COLO668 (cell line): ENCODE measurements at regions not wholly inside any gene's neighbourhood (a gene's known extent, or its start where the extent isn't known, plus 50 kb on each side); places are given as distances from the start of the nearest gene placed in this dataset.

ENCODE experiments used
- DNase-seq: peaks from one replicate; lab custom pipeline; 2025; ENCODE audit not compliant: unreplicated experiment; lab: John Stamatoyannopoulos, UW

DNA sequence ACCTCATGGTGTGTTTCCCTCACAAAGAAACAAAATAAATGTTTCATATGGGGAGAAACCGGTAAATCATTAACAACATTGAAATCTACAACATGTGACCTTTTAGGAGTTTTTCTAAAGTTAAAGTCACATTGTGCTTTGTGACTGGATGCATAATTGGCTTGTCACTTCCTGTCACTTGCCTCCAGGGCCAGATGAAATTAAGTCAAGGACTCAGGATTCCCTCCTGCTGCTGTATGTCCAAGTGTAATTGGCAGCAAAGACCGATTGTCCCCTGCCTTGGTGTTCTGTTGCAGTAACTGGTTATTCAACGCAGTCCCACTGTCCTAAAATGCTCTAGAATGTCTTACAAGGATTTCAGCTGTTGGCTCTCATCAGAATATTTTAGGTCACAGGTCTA, 448.2 kb downstream of the LIG4 start:
- peak; percentile 37 for DNase-seq

DNA sequence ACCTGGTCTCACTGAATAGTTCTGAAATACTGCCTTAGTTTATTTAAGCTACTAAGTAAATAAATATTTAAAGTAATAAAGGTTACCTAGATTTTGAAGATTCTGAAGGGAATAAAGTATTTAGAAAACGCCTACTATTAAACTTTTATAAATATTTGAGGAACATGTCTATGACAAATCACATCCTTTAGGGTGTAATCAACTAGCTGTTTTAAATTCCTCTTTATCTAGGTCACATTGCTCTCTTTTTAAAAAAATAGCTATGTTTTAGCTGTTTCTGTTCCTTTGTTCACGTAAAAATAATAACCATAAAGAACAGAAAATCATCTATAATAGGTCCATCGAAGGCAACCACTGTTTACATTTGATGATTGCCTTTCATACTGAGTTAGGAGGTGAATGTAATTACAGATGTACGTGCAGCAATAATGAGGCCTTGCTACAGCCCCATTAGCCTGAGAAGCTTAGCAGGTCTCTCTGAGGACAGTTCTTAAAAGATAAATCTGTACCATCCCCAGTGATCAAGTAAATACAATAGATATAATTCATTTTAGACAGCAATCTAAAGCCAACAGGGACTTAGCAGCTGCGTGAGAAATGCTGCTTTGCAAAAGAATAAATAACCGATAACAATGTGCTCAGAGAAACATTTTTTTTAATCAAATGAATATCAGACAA, 449.5 kb downstream of the LIG4 start:
- DNase-seq = no peak

GRCh38 chr13:107764046-107764445, 451.3 kb downstream of the LIG4 start:
- no peak for DNase-seq

DNA sequence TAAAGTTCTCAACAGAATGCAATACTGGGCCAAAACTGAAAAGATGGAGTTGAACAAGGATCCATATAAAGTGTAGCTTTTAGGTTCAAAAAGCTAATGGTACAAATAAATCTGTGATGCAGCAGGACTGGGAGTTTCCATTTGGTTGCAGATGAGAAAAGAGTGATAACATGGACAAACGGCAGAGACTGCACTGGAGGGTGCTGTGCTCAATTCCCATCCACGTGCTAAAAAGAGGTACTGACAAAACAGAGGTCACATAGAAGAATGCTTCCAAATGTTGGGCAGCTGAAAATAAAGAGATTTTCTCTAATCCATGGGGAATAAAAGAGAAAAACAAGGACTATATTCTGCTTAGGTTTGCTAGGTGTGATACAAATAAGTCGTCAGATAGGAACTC, 461.6 kb downstream of the LIG4 start:
- no peak for DNase-seq

DNA sequence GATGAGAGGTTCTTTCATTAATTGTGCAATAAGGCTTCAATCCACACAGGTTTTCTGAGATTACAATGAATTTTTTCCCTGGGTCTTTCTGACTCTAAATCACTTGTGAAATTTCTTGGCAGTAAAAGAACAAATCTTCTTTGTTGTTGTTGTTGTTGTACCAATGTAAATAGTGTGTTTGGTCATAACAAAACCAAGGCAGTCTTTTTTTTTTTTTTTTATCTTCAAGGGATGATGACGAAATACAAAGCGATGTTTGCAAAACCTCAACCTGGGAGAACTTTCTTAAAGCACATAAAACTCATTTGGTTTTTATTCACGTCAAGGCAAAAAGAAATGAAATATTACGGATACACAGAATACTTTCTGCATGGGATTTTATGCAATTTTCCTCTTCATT, 462.0 kb downstream of the LIG4 start:
- no peak for DNase-seq

DNA sequence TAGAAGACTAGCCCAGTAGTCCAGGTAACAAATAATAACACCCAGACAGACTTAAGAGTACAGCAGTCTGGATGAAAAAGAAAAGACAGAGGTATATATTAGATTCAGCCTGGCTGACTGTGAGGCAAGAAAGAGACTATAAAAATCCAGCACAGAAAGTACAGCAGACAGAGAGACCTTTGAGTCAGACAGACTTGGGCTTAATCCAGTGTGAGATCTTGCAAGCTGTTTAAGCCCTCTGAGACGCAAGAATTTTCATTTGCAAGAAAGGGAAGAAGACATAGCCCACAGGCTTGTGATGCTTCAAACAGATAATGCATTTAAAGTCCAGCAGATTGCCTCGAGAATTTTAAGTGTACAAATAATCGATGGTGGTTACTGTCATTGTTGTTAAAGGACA, 471.4 kb downstream of the LIG4 start:
- DNase-seq = no peak

DNA sequence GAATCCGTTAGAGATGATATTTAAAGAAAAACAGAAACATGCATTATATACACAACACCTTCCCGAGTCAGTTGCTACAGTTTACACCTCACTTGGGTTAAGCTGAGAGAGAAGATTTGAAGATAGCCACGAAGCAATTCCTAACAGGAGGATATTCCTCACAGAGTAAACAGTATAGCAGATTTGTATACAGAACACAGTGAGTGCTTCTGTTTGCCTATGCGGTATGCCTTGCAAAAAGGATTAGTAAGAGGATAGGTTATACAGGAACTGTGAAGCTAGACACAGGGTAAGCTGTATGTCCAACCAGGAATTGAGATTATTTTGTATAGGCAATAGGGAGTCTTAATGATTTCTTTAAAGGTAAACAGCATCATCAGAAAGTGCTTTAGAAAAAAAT, 471.8 kb downstream of the LIG4 start:
- DNase-seq = no peak

GRCh38 chr13:107743100-107743499, 472.2 kb downstream of the LIG4 start:
- no peak for DNase-seq

GRCh38 chr13:107742544-107742943, 472.8 kb downstream of the LIG4 start:
- no peak for DNase-seq

GRCh38 chr13:107738004-107738403, 477.3 kb downstream of the LIG4 start:
- DNase-seq = no peak

DNA sequence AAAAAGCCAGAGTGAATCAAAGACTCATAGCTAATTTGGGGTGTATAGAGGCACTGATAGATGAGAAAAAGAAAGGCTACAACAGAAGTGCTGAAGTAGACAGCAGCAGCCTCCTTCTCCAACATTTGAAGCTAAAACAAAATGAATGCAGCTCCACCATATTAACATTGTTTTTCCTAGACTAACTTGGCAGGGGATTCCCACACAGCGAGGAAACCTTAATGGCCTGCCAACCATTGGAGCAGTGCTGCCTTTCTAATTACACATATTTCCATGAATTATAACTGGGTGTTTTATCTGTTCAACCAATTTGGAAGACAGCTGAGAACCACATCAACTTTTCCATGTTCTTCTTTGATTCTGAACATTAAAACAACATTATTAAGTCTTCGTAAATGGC, 478.6 kb downstream of the LIG4 start:
- no peak for DNase-seq

DNA sequence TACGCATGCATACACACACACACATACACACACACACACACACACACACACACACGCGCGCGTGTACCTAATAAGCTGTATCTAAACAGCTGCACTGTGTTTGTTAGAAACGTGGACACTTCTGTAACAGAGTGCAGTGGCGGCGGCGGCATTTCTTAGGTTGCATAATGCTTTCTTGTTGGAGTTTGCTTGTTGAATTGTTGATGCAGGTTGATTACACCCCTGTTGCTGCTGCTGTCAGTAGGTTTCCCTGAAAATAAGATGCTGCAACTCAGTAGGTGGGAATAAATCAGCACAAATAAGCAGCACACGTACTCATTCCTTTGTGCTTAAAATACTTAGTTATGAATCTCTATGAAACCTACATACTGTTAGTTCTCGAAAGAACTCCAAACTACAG, 479.2 kb downstream of the LIG4 start:
- no peak for DNase-seq

DNA sequence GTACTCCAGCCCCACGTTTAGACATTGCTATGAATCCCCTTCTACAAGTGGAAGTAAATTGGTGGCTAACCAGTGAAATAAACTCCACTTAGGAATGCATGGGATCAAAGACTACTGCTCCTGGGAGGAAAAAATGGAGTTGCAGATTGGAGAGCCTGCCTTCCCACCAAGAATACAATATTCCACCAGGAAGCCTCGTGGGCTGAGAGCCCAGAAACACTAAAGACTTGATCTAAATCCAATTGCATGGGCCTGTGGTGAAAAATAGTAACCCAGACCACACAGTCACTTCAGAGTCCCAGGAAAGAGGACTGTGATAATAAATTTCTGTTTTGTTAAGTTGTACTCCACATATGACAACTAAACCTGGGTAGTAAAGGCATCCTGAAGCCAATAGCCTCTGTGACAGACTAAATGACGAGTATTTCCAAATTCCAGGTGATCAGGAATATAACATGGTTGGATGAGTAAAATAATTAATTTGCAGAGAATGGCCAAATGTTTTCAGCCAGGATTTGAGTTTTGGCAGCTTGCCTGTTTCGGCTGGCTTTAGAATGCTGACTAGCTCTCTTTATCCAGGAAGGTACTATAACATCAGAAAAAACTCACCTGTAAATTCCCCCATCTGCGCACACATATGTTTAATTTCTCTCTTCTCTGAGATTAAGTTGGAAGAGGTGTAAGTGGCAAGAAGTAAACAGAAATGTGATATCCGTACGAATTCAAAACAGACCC, 480.3 kb downstream of the LIG4 start:
- DNase-seq = no peak

DNA sequence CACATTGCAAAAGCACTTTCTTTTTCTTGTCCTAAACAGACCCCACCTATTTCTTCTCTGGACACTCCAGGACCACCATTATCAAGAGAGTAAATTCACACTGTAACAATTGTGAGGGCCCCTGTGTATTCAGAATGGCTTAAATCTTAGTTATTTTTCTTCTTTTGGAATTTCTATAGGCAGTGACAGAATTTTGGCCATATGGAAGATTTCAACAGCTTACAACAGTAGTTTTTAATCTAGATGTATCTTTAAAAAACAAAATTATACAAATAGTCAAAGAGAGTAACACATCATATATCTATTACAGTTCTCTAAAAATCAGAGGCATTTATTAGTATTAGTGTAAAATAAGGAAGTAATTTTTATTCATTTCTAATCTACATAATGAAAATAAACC, 482.1 kb downstream of the LIG4 start:
- no peak for DNase-seq

DNA sequence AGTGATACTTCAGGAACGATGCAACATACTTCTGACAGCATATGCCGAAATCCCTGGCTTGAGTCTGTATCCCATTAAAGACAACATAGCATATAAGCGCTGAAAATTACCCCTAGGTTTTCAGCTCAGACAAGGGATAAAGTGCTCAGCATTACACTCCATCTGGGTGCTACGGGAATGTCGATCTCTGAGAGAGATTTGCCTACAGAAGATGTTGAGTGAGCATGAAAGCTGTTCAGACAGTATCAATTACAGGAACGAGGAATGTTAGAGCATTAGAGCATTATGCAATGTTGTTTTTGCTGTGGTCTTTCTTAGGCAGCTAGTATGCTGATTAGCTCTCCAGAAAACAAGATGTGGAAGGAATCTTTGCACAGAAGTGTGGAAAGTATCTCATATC, 484.5 kb downstream of the LIG4 start:
- DNase-seq = no peak

DNA sequence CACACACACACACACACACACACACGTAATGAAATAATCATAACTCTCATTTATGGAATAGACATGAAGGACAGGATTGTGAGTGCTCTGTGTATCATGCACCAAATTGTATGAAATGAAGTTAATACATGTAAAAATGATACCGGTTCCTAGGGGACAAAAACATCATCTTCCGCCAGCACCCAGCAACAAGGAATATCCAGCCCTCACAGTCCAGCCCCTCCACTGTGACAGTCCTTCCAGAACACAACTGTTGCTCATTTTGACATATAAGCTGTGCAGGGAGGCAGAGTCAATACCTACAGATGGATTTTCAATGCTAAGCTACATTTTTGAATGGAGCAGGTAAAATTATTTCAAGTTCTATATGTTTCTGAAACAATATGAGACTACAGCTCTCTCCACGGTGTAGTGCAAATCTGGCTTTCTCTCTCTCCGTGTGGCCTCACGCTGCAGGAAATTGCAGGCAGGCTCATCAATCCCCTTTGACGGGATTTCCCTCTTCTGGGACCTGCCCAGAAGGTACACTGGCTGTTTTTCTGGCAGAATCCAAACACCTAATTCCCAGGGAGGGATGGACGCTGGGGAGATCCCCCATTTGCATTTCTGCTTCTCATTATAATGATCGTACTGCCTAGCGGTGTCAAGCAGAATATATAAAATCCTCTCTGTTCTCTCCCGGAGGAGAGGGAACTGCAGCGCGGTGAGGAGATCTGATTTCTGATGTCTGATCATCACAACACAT, 494.0 kb downstream of the LIG4 start:
- no peak for DNase-seq

DNA sequence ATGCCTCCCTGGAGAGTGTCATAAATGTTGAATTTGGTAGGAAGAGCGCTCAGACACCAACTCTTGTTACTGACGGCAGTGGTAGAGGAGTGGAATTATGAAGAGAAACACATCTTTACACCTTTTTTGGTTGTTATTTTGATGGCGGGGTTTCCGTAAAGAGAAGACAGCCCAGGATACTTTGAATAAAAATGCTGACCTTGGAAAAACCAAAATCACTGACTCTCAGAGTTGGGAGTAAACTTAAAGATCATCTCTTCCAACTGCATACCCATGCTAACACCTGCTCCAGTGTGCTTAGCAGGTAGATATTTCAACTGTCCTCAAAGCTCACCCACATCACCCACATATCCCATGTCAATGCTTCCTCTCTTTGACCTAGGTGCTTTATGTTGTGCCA, 498.6 kb downstream of the LIG4 start:
- no peak for DNase-seq

DNA sequence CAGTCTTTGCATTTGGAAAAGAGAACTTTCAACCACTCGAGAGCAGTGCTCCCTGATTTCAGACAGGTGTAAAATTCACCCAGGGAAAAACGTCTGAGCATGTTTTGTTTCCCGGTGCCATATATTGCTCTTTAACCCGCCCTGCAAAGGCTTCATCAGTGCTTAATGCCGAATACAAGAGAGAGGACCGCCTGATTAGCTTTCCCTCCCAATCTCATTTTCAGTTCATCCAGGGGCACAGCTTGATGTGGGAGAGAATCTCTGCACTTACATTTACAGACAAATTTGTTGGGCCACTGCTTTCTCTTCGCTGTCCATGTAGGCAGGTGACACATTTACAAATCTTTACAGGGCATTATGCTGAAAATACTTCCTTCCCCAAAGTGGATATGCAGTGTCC, 499.1 kb downstream of the LIG4 start:
- no peak for DNase-seq

DNA sequence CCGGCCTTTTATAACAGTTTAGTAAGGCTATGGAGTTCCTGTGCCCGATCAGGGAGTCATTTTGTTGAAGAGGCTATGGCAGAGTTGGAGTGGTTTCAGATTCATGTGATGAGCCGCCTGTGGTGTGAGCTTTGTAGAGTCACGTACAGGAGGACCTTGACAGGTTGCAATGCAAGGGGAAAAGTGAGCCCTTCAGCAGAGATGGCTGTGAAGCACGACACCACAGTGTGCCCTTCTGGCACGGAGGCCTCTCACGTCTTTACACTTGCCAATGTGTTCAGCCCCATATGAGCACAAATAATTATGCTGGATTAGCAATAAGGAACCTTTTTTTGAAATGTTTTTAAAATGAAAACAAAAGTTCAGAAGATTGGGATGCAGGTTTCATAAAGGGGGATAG, 499.8 kb downstream of the LIG4 start:
- DNase-seq = no peak

GRCh38 chr13:107713314-107713713, 502.0 kb downstream of the LIG4 start:
- DNase-seq = no peak

- DNase-seq = no peak
Measured at GRCh38 chr13:107712145-107712860, 503.0 kb downstream of the LIG4 start.

DNA sequence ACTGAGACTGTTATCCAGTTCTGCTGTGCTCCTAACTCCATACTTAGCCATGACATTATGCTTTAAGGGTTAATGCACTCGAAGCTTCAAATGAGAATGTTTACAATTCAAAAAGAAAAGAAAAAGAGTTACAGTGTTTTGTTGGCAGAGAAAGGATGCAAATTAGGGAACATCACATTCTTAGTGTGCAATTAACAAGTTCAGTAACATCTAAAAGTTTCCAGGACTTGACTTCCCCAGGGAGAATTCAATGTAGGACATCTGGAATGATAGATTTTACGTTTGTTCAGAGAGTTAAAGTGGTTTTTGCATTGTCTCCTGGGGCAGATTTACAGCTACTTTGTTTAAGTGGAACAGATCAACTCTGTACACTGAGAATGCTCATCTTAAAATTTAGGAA, 525.2 kb downstream of the LIG4 start:
- DNase-seq = no peak
